ENCODE measurements at regions not wholly inside any gene's neighbourhood (a gene's known extent, or its start where the extent isn't known, plus 50 kb on each side); places are given as distances from the start of the nearest gene placed in this dataset.

- no CpG with 5 or more reads among the region's 3 CpGs for WGBS, 2 experiments (ENCODE audit: extremely low coverage in 2 of 2, insufficient read length in 1 of 2)
- TF ChIP-seq CEBPB (IDR thresholded peaks at IDR 0.05; ENCODE audit: low read depth, low read length) (no peak), USF2 (IDR thresholded peaks at IDR 0.05; ENCODE audit: low read depth, low read length) (no peak), MAZ (IDR thresholded peaks at IDR 0.05; ENCODE audit: borderline replicate concordance, low read depth, low read length) (no peak), NFE2L2 (IDR thresholded peaks at IDR 0.05; ENCODE audit: low read depth, low read length) (no peak), RFX5 (IDR thresholded peaks at IDR 0.05; ENCODE audit: low read depth, low read length) (no peak), ELK1 (IDR thresholded peaks at IDR 0.05; ENCODE audit: borderline replicate concordance, low read depth, low read length) (no peak), RCOR1 (IDR thresholded peaks at IDR 0.05; ENCODE audit: insufficient replicate concordance, low read length) (no peak), RAD21 (IDR thresholded peaks at IDR 0.05; ENCODE audit: low read length) (no peak), SMC3 (IDR thresholded peaks at IDR 0.05; ENCODE audit: low read depth, low read length) (no peak)
These were observed 742.1 kb upstream of the SOX9 start for GRCh38 chr17:71378741-71379140.

More at GRCh38 chr17:71378741-71379140, 742.1 kb upstream of the SOX9 start:
- dilution Hi-C loops (cut with HindIII; ENCODE audit: low sequenced_read_pairs, unreplicated experiment) = no loop called here
- Histone ChIP-seq H2BK15ac (ENCODE audit: low read depth, low read length) (no peak overlapping the region), H2BK120ac (ENCODE audit: low read depth, low read length) (no peak overlapping the region), H2AK5ac (ENCODE audit: low read depth, low read length) (no peak overlapping the region), H3K9ac (ENCODE audit: low read depth, low read length) (no peak overlapping the region), H2BK5ac (ENCODE audit: low read depth, low read length, poor library complexity, severe bottlenecking) (no peak overlapping the region), H3K23ac (ENCODE audit: low read depth, low read length) (no peak overlapping the region), H4K5ac (ENCODE audit: low read depth, low read length) (no peak overlapping the region), H3K27ac (ENCODE audit: insufficient read depth, low read length) (no peak overlapping the region), H4K20me1 (ENCODE audit: insufficient read depth, low read length) (no peaks in the 10 kb centered on the region), H2AK9ac (replicated peaks; ENCODE audit: low read depth, low read length, poor library complexity) (no peak overlapping the region), H3K27me3 (ENCODE audit: control insufficient read depth, insufficient read depth, low read length) (no peaks in the 10 kb centered on the region), H3K18ac (ENCODE audit: low read depth, low read length) (no peak overlapping the region), H3K4ac (ENCODE audit: low read depth, low read length) (no peak overlapping the region), H2AFZ (replicated peaks; ENCODE audit: low read length, poor library complexity) (no peak overlapping the region), H3K56ac (ENCODE audit: extremely low read depth, insufficient read depth, low read length) (no peak overlapping the region), H3K9me1 (ENCODE audit: insufficient read depth, low read length) (no peaks in the 10 kb centered on the region), H4K8ac (ENCODE audit: low read depth in 2 of 2, low read length in 2 of 2) (no peak overlapping the region), H3K14ac (replicated peaks; ENCODE audit: low read depth, low read length) (no peak overlapping the region), H2BK20ac (ENCODE audit: low read depth, low read length) (no peak overlapping the region), H3K4me3 (ENCODE audit: insufficient read depth, low read depth, low read length) (no peak overlapping the region), H3K4me1 (ENCODE audit: control insufficient read depth, insufficient read depth, low read length) (no peaks in the 10 kb centered on the region), H3K9me3 (ENCODE audit: control insufficient read depth, insufficient read depth, low read length) (no peaks in the 10 kb centered on the region), H3K36me3 (ENCODE audit: control insufficient read depth, insufficient read depth, low read length) (no peaks in the 10 kb centered on the region), H4K91ac (ENCODE audit: insufficient read depth, low read depth, low read length) (no peak overlapping the region), H3K79me1 (ENCODE audit: low read depth in 1 of 2, low read length in 2 of 2) (no peaks in the 10 kb centered on the region), H3K4me2 (ENCODE audit: low read depth, low read length) (no peak overlapping the region)
- intact Hi-C loops (cut with micrococcal nuclease) = no loop called here
- ATAC-seq (ENCODE audit: low read depth) (no peak), DNase-seq (no peak)
- BruUV-seq (replicated peaks) = no TSS peak
- in situ Hi-C loops (cut with MboI; ENCODE audit: low sequenced_read_pairs) = no loop called here
- POLR2A ChIA-PET (ENCODE audit: unreplicated experiment) = no interaction called here
- CTCF ChIA-PET = no interaction called here

Data from IMR-90 (cell line).